HepG2 (cell line): ENCODE measurements at regions not wholly inside any gene's neighbourhood (a gene's known extent, or its start where the extent isn't known, plus 50 kb on each side); places are given as distances from the start of the nearest gene placed in this dataset.

ENCODE experiments used
- ATAC-seq: fragments of 200-7000 bp; cut with Tn5 transposase; 3 replicates; pipeline ENCODE4 v1.9.1; 2020; ENCODE audit warnings: mild to moderate bottlenecking, moderate library complexity
- BruUV-seq: library from RNA; stranded (reverse); fragments of 400-500 nt; replicated peaks from 2 replicates; lab custom pipeline; 2021; lab: Mats Ljungman, UMichigan
- CTCF ChIA-PET: fragments of 300-600 bp; formaldehyde crosslinking; extraction: SDS; loops from one replicate; lab custom pipeline; 2021; ENCODE audit warnings: low total read pairs, inconsistent platforms, low intra/inter-chr PET ratio; lab: Yijun Ruan, JAX
- POLR2A ChIA-PET: fragments of 350-600 bp; sonication (Branson Sonifier 250); formaldehyde crosslinking; loops from one replicate; lab custom pipeline; 2020; ENCODE audit warnings: antibody characterized with exemption, inconsistent platforms; lab: Yijun Ruan, JAX
- DNase-seq: peaks from one replicate; pipeline ENCODE4 v3.0.0-alpha.2; 2015; ENCODE audit warnings: low spot score
- FAIRE-seq: peaks from 3 replicates; lab custom pipeline; 2011; peaks lifted over from hg19 to GRCh38; lab: Jason Lieb, UNC
- H2AFZ ChIP-seq: one replicate; pipeline ENCODE4 v1.6.1; 2011; ENCODE audit warnings: low read length, inconsistent platforms
- H3K27ac ChIP-seq: fragments of 300-600 bp; 3 replicates; pipeline ENCODE4 v1.8.0; 2011; ENCODE audit warnings: mixed run types, mild to moderate bottlenecking, mixed read lengths, low read length, inconsistent platforms; ENCODE audit not compliant: insufficient read depth; ENCODE audit errors: extremely low read length
- H3K27me3 ChIP-seq, 2 experiments: fragments of 200-600 bp in 1 of 2; 2 replicates in 1 of 2; 3 replicates in 1 of 2; pipeline versions ENCODE4 v1.6.0 to v1.8.0; 2011; ENCODE audit warnings: low read length in 2 of 2, mild to moderate bottlenecking in 2 of 2, moderate library complexity in 2 of 2, inconsistent platforms in 1 of 2; ENCODE audit not compliant: insufficient read depth in 2 of 2, control insufficient read depth in 1 of 2
- H3K36me3 ChIP-seq, 2 experiments: fragments of 200-600 bp in 1 of 2; replicated peaks in 1 of 2; 2 replicates in 1 of 2; 3 replicates in 1 of 2; pipeline versions ENCODE4 v1.5.1 to v1.8.0; 2011; ENCODE audit warnings: low read length in 2 of 2, inconsistent platforms in 1 of 2; ENCODE audit not compliant: insufficient read depth in 2 of 2, control insufficient read depth in 1 of 2
- H3K4me1 ChIP-seq: 2 replicates; pipeline ENCODE4 v1.5.1; 2012; ENCODE audit warnings: low read length, inconsistent platforms; ENCODE audit not compliant: insufficient read depth
- H3K4me2 ChIP-seq: 2 replicates; pipeline ENCODE4 v1.6.0; 2011; ENCODE audit warnings: low read depth, low read length, inconsistent platforms
- H3K4me3 ChIP-seq, 3 experiments: fragments of 200-600 bp in 1 of 3; sonication (generic), shearing (Covaris generic) in 1 of 3; replicated peaks in 1 of 3; 2 replicates each; pipeline ENCODE4 v1.5.1; 2011 to 2016; ENCODE audit warnings: low read length in 3 of 3, inconsistent platforms in 2 of 3, low read depth in 2 of 3, mild to moderate bottlenecking in 2 of 3, control low read depth in 1 of 3, mixed read lengths in 1 of 3; ENCODE audit not compliant: insufficient read depth in 1 of 3
- H3K79me2 ChIP-seq: one replicate; pipeline ENCODE4 v1.6.1; 2011; ENCODE audit warnings: low read length, inconsistent platforms; ENCODE audit not compliant: insufficient read depth
- H3K9ac ChIP-seq: 2 replicates; pipeline ENCODE4 v1.6.0; 2011; ENCODE audit warnings: mild to moderate bottlenecking, low read depth, low read length, inconsistent platforms; ENCODE audit not compliant: insufficient read depth
- H3K9me3 ChIP-seq: 2 replicates; pipeline ENCODE4 v1.5.1; 2012; ENCODE audit warnings: mild to moderate bottlenecking, low read length
- H4K20me1 ChIP-seq: 2 replicates; pipeline ENCODE4 v1.6.0; 2011; ENCODE audit warnings: inconsistent platforms, mild to moderate bottlenecking, low read length, moderate library complexity; ENCODE audit not compliant: insufficient read depth
- HIVEP1 ChIP-seq: sonication (generic); formaldehyde crosslinking; IDR thresholded peaks from 2 replicates; pipeline ENCODE4 v1.4.0; 2020; ENCODE audit warnings: mild to moderate bottlenecking, missing genetic modification reagents
- NR3C1 ChIP-seq: sonication (generic); formaldehyde crosslinking; IDR thresholded peaks from 2 replicates; pipeline ENCODE4 v1.4.0; 2020; ENCODE audit warnings: missing genetic modification reagents
- RARG ChIP-seq: sonication (generic); formaldehyde crosslinking; IDR thresholded peaks from 2 replicates; pipeline ENCODE4 v1.4.0; 2020; ENCODE audit warnings: low read depth, mild to moderate bottlenecking, missing genetic modification reagents
- SOX5 ChIP-seq: IDR thresholded peaks from 2 replicates; pipeline ENCODE4 v1.6.1; 2016; ENCODE audit warnings: borderline replicate concordance
- ZEB1 ChIP-seq: IDR thresholded peaks from 2 replicates; pipeline ENCODE4 v1.6.1; 2012; ENCODE audit warnings: mild to moderate bottlenecking, low read depth, inconsistent platforms; ENCODE audit not compliant: insufficient replicate concordance
- ZNF326 ChIP-seq: sonication (generic); formaldehyde crosslinking; IDR thresholded peaks from 2 replicates; pipeline ENCODE4 v1.4.0; 2020; ENCODE audit warnings: missing genetic modification reagents, borderline replicate concordance
- ZNF432 ChIP-seq: sonication (generic); formaldehyde crosslinking; IDR thresholded peaks from 2 replicates; pipeline ENCODE4 v1.5.0; 2020; ENCODE audit warnings: missing genetic modification reagents, mild to moderate bottlenecking, borderline replicate concordance
- WGBS: methylation state at CpG from one replicate; pipeline ENCODE4 v1.1.6; 2017; ENCODE audit warnings: low lambda C conversion rate; 5-methylcytosine and 5-hydroxymethylcytosine counted together
- in situ Hi-C: cut with HindIII; loops from 2 replicates; pipeline ENCODE4 v1.10.0; 2017; ENCODE audit warnings: low pct_unique_long_range_greater_than_20kb; ENCODE audit not compliant: extremely low pct_ligation_motif_present
- intact Hi-C: fragments of 100-400 bp; cut with micrococcal nuclease; formaldehyde crosslinking; loops from one replicate; pipeline ENCODE4 v1.10.0; 2022; ENCODE audit not compliant: unreplicated experiment
- TF ChIP-seq, protein P1 (sequence below): sonication (generic); formaldehyde crosslinking; IDR thresholded peaks from 2 replicates; pipeline ENCODE4 v1.5.0; 2020; ENCODE audit warnings: missing genetic modification reagents
- TF ChIP-seq, protein P2 (sequence below): sonication (generic); formaldehyde crosslinking; IDR thresholded peaks from 2 replicates; pipeline ENCODE4 v1.4.0; 2020; ENCODE audit warnings: missing genetic modification reagents

GRCh38 chr9:79254900-79255650 is 316.7 kb upstream of the TLE4 start:
- no peak for DNase-seq
- Histone ChIP-seq H3K27me3 (peaks cover 2 to 6% of the 10 kb centered on the region in 2 experiments; a peak in 2 of 5 replicates), H3K4me3 (no peak overlapping the region), H3K4me1 (no peaks in the 10 kb centered on the region), H3K9me3 (no peaks in the 10 kb centered on the region), H3K9ac (no peak overlapping the region), H3K4me2 (no peak overlapping the region), H3K27ac (no peak overlapping the region), H4K20me1 (no peaks in the 10 kb centered on the region), H3K79me2 (no peaks in the 10 kb centered on the region), H2AFZ (no peak overlapping the region), H3K36me3 (no peaks in the 10 kb centered on the region)
- no peak for FAIRE-seq
- TF ChIP-seq NR3C1 (CRISPR knock-in tag), result no peak
- TF ChIP-seq, protein P1, sequence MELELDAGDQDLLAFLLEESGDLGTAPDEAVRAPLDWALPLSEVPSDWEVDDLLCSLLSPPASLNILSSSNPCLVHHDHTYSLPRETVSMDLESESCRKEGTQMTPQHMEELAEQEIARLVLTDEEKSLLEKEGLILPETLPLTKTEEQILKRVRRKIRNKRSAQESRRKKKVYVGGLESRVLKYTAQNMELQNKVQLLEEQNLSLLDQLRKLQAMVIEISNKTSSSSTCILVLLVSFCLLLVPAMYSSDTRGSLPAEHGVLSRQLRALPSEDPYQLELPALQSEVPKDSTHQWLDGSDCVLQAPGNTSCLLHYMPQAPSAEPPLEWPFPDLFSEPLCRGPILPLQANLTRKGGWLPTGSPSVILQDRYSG (CRISPR knock-in tag), result no peak
- no peak for TF ChIP-seq HIVEP1 (CRISPR knock-in tag)
- no peak for TF ChIP-seq ZNF326
- no peak for TF ChIP-seq RARG (CRISPR knock-in tag)
- no peak for TF ChIP-seq ZEB1
- TF ChIP-seq SOX5 (CRISPR knock-in tag), result no peak
- TF ChIP-seq, protein P2, sequence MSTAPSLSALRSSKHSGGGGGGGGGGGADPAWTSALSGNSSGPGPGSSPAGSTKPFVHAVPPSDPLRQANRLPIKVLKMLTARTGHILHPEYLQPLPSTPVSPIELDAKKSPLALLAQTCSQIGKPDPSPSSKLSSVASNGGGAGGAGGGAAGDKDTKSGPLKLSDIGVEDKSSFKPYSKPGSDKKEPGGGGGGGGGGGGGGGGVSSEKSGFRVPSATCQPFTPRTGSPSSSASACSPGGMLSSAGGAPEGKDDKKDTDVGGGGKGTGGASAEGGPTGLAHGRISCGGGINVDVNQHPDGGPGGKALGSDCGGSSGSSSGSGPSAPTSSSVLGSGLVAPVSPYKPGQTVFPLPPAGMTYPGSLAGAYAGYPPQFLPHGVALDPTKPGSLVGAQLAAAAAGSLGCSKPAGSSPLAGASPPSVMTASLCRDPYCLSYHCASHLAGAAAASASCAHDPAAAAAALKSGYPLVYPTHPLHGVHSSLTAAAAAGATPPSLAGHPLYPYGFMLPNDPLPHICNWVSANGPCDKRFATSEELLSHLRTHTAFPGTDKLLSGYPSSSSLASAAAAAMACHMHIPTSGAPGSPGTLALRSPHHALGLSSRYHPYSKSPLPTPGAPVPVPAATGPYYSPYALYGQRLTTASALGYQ (CRISPR knock-in tag), result no peak
- no peak for TF ChIP-seq ZNF432 (CRISPR knock-in tag)
- in situ Hi-C loops (no loop called here), intact Hi-C loops (no loop called here)
- CTCF ChIA-PET, result no interaction called here
- POLR2A ChIA-PET, result no interaction called here
- ATAC-seq, result no peak
- no TSS peak for BruUV-seq
- 13% methylated on average over 8 of the region's 8 CpGs for WGBS
